GM12874 (cell line): ENCODE measurements at regions not wholly inside any gene's neighbourhood (a gene's known extent, or its start where the extent isn't known, plus 50 kb on each side); places are given as distances from the start of the nearest gene placed in this dataset.
A peak's percentile ranks its signal among the peaks of the same experiment; 100 is the strongest.

Source experiments
- TF ChIP-seq, protein P1 (sequence below): IDR thresholded peaks from 2 replicates; pipeline ENCODE4 v1.5.1; 2011; ENCODE audit warnings: low read depth, mild to moderate bottlenecking, control low read depth, low read length, moderate library complexity; ENCODE audit not compliant: insufficient read depth

GRCh38 chr11:27184458-27185312 is 144.1 kb downstream of the BBOX1 start:
- TF ChIP-seq, protein P1, sequence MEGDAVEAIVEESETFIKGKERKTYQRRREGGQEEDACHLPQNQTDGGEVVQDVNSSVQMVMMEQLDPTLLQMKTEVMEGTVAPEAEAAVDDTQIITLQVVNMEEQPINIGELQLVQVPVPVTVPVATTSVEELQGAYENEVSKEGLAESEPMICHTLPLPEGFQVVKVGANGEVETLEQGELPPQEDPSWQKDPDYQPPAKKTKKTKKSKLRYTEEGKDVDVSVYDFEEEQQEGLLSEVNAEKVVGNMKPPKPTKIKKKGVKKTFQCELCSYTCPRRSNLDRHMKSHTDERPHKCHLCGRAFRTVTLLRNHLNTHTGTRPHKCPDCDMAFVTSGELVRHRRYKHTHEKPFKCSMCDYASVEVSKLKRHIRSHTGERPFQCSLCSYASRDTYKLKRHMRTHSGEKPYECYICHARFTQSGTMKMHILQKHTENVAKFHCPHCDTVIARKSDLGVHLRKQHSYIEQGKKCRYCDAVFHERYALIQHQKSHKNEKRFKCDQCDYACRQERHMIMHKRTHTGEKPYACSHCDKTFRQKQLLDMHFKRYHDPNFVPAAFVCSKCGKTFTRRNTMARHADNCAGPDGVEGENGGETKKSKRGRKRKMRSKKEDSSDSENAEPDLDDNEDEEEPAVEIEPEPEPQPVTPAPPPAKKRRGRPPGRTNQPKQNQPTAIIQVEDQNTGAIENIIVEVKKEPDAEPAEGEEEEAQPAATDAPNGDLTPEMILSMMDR, result no peak

DNA sequence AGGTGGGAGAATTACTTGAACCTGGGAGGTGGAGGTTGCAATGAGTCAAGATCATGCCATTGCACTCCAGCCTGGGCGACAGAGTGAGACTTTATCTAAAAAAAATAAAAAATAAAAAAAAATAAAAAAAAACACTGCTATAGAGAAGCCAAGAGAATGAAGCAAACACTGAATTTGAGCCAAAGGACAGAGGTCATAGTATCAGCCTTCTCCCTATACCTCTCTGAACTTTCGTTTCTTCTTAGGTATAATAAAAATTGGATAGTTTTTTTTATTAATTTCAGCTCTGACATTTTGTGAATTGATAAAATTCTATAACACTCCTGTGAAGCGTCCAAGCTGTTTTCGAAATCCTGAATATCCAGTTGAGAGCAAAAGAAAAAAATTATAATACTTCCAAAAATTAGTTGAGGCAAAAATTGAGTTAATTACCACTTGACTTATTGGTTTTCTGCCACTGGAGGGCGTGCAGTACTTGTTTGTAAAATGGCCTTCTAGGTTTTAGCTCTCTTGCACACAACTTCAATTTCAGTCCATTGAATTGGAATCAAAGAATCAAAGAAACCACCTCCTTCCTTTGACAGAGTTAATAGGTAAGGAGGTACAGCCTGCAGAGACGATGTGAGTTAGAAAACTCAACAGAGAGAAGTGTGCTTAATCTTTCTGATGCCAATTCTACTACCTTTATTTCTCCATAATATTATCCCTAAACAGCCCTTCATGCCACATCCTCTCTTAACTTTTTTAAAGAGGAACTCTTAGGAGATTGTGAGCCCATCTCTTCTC is 143.2 kb downstream of the BBOX1 start:
- TF ChIP-seq, protein P1, result peak; percentile 56

DNA sequence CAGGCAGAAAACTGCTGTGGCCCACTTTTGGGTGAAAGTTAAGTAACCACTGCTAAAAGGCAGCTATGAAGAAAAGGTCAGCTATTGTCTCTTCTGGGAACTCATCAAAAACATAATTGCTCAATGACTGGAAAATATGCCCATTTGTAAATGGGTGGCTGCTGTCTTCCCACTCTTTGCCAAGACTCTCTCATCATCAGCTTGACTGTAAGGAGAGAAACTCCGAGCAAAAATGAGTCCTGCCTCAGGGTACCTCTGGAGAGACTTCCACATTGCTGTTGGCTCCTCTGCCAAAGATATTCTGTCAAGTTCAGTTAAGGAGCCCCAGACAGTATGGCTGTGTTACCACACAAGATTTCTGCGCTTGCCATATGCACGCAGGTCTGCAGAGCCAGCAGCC is 138.7 kb downstream of the BBOX1 start:
- TF ChIP-seq, protein P1, result no peak

- TF ChIP-seq, protein P1, result no peak
Measured at GRCh38 chr11:27178859-27179258, 138.2 kb downstream of the BBOX1 start.
